Upper lobe of right lung (tissue), 1 donor: ENCODE measurements at regions not wholly inside any gene's neighbourhood (a gene's known extent, or its start where the extent isn't known, plus 50 kb on each side); places are given as distances from the start of the nearest gene placed in this dataset.
"Not testable (repeated sequence)": the region's sequence is repeated elsewhere in the genome, so short reads cannot be mapped to it uniquely, and the experiment has no call there.

ENCODE experiments used
- ATAC-seq: fragments of 200-7000 bp; cut with Tn5 transposase; one replicate; pipeline ENCODE4 v1.9.1; 2020; ENCODE audit warnings: mild to moderate bottlenecking, moderate library complexity
- DNase-seq: peaks from one replicate; pipeline ENCODE4 v3.0.0-alpha.2; 2020
- H3K27ac ChIP-seq: fragments of 200-600 bp; one replicate; pipeline ENCODE4 v1.8.0; 2022
- H3K27me3 ChIP-seq: fragments of 200-600 bp; one replicate; pipeline ENCODE4 v1.8.0; 2022; ENCODE audit warnings: mild to moderate bottlenecking
- H3K36me3 ChIP-seq: fragments of 200-600 bp; one replicate; pipeline ENCODE4 v1.8.0; 2022
- H3K4me1 ChIP-seq: fragments of 200-600 bp; one replicate; pipeline ENCODE4 v1.8.0; 2022
- H3K4me3 ChIP-seq: fragments of 200-600 bp; one replicate; pipeline ENCODE4 v1.8.0; 2022; ENCODE audit warnings: mild to moderate bottlenecking
- H3K9me3 ChIP-seq: fragments of 200-600 bp; one replicate; pipeline ENCODE4 v1.8.0; 2022
- intact Hi-C: fragments of 100-400 bp; cut with DNase I; formaldehyde crosslinking; loops from one replicate; pipeline ENCODE4 v1.11.0; 2022
- TF ChIP-seq, protein P1 (sequence below): fragments of 200-600 bp; IDR thresholded peaks from one replicate; pipeline ENCODE4 v1.8.0; 2022; ENCODE audit warnings: antibody characterized with exemption
- donor health status: DM: no; HTN: yes; CAD: no; lungs with severe emphysema.

DNA sequence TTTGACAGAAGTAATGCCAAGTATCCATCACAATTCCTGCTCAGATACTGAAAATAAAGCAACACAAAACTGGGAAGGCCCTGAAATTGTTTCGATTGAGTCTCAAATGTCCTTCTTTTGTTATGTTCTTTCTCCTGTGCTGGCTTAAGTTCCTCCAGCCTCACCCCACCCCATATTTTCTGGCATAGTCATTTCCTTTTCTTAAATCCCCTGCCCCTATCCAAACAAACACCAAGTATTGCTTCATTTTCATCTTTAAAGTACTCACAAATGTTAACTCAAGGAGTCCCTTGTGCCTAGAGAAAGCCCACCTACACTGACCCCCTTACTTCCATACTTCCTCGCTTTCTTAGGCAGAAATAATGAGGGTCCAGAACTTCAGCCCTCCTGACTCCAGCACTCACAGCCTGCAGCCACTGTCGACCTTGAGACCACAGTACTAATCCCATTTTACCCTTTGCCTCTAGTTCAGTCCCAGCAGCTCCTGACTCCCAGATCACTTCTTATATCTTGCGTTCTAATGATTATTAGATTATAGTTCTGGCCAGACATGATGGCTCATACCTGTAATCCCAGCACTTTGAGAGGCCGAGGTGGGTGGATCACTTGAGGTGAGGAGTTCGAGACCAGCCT, 73.2 kb upstream of the ST8SIA6 start:
- TF ChIP-seq, protein P1, sequence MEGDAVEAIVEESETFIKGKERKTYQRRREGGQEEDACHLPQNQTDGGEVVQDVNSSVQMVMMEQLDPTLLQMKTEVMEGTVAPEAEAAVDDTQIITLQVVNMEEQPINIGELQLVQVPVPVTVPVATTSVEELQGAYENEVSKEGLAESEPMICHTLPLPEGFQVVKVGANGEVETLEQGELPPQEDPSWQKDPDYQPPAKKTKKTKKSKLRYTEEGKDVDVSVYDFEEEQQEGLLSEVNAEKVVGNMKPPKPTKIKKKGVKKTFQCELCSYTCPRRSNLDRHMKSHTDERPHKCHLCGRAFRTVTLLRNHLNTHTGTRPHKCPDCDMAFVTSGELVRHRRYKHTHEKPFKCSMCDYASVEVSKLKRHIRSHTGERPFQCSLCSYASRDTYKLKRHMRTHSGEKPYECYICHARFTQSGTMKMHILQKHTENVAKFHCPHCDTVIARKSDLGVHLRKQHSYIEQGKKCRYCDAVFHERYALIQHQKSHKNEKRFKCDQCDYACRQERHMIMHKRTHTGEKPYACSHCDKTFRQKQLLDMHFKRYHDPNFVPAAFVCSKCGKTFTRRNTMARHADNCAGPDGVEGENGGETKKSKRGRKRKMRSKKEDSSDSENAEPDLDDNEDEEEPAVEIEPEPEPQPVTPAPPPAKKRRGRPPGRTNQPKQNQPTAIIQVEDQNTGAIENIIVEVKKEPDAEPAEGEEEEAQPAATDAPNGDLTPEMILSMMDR = no peak
- ATAC-seq (no peak), DNase-seq (no peak)
- no peak overlapping the region for H3K4me3 ChIP-seq
- no peaks in the 10 kb centered on the region for H3K4me1 ChIP-seq
- no peak overlapping the region for H3K27ac ChIP-seq
- no peaks in the 10 kb centered on the region for H3K36me3 ChIP-seq
- H3K27me3 ChIP-seq = no peaks in the 10 kb centered on the region
- intact Hi-C loops = no loop called here
- no peaks in the 10 kb centered on the region for H3K9me3 ChIP-seq

DNA sequence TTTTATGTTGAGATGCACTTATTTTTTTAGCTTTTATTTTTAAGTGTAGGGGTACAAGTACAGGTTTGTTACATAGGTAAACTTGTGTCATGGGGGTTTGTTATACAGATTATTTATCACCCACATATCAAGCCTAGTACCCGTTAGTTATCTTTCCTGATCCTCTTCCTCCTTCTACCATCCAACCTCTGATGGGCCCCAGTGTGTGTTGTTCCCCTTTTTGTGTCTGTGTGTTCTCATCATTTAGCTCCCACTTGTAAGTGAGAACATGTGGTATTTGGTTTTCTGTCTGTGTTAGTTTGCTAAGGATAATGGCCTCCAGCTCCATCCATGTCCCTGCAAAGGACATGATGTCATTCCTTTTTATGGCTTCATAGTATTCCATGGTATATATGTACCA, 72.2 kb upstream of the ST8SIA6 start:
- DNase-seq, H3K27me3 ChIP-seq, H3K27ac ChIP-seq, H3K36me3 ChIP-seq, intact Hi-C loops, ATAC-seq, H3K4me3 ChIP-seq, H3K4me1 ChIP-seq, H3K9me3 ChIP-seq: not testable (repeated sequence)

DNA sequence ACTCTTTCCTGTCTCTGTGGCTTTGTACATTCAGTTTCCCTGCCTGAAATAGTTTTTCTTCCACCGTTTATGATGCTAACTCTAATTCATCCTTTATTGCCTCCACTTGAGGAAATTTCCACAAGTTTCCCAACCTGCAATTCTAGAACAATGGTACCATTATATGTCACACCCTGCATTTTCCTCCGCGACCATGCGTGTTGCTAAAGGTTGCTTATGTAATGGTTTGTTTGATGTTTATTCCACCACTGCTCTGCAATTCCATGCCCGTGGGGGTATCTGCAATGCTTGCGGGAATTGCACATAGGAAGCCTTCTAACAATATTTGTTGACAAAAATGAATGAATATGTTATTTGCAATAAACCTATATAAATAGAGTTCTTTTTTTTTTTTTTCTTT, 69.5 kb upstream of the ST8SIA6 start:
- no peak for DNase-seq

DNA sequence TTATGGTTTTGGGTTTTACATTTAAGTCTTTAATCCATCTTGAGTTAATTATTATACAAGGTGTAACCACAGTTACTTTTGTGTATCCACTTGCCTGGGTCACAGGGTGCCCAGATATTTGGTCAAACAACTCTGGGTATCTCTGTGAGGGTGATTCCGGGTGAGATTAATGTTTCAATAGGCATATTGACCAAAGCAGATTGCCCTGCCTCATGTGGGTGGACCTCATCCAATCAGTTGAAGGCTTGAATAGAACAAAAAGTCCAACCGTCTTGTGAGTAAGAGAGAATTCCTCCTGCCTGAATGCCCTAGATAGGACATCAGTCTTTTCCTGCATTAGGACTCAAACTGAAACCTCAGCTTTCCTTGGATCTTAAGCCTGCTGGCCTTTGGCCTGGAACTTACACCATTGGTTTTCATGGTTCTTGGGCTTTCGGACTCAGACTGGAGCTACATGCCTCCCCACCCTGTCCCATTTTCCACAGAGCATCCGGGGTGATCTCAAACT, 68.9 kb upstream of the ST8SIA6 start:
- Histone ChIP-seq H3K4me3 (no peak overlapping the region), H3K27me3 (no peaks in the 10 kb centered on the region), H3K36me3 (no peaks in the 10 kb centered on the region), H3K4me1 (no peaks in the 10 kb centered on the region), H3K9me3 (no peaks in the 10 kb centered on the region), H3K27ac (no peak overlapping the region)
- ATAC-seq = no peak
- TF ChIP-seq, protein P1 = no peak
- intact Hi-C loops = no loop called here
- no peak for DNase-seq

More for the DNA sequence above, 69.5 kb upstream of the ST8SIA6 start:
- ATAC-seq = no peak
- Histone ChIP-seq H3K36me3 (no peaks in the 10 kb centered on the region), H3K9me3 (no peaks in the 10 kb centered on the region), H3K27ac (no peak overlapping the region), H3K27me3 (no peaks in the 10 kb centered on the region), H3K4me1 (no peaks in the 10 kb centered on the region), H3K4me3 (no peak overlapping the region)
- TF ChIP-seq, protein P1 = no peak
- intact Hi-C loops = no loop called here

DNA sequence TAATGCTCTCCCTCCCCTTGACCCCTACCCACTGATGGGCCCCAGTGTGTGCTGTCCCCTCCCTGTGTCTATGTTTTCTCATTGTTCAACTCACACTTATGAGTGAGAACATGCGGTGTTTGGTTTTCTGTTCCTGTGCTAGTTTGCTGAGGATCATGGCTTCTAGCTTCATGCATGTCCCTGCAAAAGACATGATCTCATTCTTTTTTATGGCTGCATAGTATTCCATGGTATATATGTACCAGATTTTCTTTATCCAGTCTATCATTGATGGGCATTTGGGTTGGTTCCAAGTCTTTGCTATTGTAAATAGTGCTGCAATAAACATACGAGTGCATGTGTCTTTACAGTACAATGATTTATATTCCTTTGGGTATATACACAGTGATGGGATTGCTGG, 67.9 kb upstream of the ST8SIA6 start:
- DNase-seq, ATAC-seq, H3K9me3 ChIP-seq, H3K4me1 ChIP-seq, H3K27ac ChIP-seq, H3K36me3 ChIP-seq, H3K27me3 ChIP-seq, intact Hi-C loops, H3K4me3 ChIP-seq: not testable (repeated sequence)

DNA sequence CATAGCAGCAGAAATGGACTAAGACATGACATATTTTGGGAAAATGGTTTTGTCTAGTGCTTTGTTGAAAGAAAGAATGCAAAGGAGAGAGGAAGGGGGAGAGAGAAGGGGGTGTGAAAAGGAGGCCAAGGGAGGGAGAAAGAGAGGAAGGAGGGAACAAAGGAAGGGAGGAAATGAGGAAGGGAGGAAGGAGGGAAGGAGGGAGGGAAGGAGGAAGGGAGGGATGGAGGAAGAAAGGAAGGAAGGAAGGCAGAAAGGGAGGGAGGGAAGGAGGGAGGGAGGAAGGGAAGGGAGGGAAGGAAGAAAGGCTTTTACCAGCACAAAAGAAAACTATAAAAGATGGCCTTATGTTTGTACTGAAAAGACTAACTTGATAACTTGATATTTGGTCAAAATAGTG, 65.1 kb upstream of the ST8SIA6 start:
- intact Hi-C loops = no loop called here
- H3K4me3 ChIP-seq = no peak overlapping the region
- H3K9me3 ChIP-seq = no peaks in the 10 kb centered on the region
- no peak overlapping the region for H3K27ac ChIP-seq
- DNase-seq (no peak), ATAC-seq (no peak)
- no peaks in the 10 kb centered on the region for H3K4me1 ChIP-seq
- no peaks in the 10 kb centered on the region for H3K27me3 ChIP-seq
- H3K36me3 ChIP-seq = no peaks in the 10 kb centered on the region
- TF ChIP-seq, protein P1 = no peak

DNA sequence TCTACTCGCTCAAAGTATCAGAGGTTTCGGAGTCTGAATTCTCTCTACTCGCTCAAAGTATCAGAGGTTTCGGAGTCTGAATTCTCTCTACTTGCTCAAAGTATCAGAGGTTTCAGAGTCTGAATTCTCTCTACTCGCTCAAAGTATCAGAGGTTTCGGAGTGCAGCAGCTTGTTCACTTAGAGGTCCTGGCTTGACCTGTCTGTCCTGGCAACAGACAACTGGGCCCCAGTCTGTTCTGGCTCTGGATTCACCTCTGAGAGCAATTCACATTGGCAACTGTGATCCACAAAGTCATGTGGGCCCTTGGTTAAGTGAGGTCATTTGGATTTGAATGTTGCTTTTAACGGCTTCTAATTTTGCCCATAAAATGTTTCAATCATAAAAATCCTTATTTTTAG, 63.9 kb upstream of the ST8SIA6 start:
- Histone ChIP-seq H3K36me3 (no peaks in the 10 kb centered on the region), H3K4me1 (no peaks in the 10 kb centered on the region), H3K9me3 (no peaks in the 10 kb centered on the region), H3K4me3 (no peak overlapping the region), H3K27ac (no peak overlapping the region), H3K27me3 (no peaks in the 10 kb centered on the region)
- DNase-seq = no peak
- intact Hi-C loops = no loop called here
- ATAC-seq = no peak
- TF ChIP-seq, protein P1 = no peak
